ENCODE measurements at regions not wholly inside any gene's neighbourhood (a gene's known extent, or its start where the extent isn't known, plus 50 kb on each side); places are given as distances from the start of the nearest gene placed in this dataset.
A peak's percentile ranks its signal among the peaks of the same experiment; 100 is the strongest.
"Not testable (repeated sequence)": the region's sequence is repeated elsewhere in the genome, so short reads cannot be mapped to it uniquely, and the experiment has no call there.

- ATAC-seq (no peak), DNase-seq (ENCODE audit: low spot score) (peak; percentile 64)
- intact Hi-C loops (cut with DNase I) = no loop called here
Measured at GRCh38 chr5:124948062-124948753, 201.8 kb upstream of the ZNF608 start.

- intact Hi-C loops (cut with DNase I) = no loop called here
- DNase-seq (ENCODE audit: low spot score) = no peak
- no peak for ATAC-seq
Measured at GRCh38 chr5:124948754-124949275, 202.4 kb upstream of the ZNF608 start.

- ATAC-seq = peak; percentile 62
- intact Hi-C loops (cut with DNase I) = no loop called here
- DNase-seq (ENCODE audit: low spot score) = no peak
Measured at GRCh38 chr5:124949862-124950261, 203.4 kb upstream of the ZNF608 start.

GRCh38 chr5:124951105-124951504 lies 204.7 kb upstream of the ZNF608 start:
- intact Hi-C loops (cut with DNase I) = no loop called here
- DNase-seq (ENCODE audit: low spot score) = no peak
- no peak for ATAC-seq

- ATAC-seq = no peak
- DNase-seq (ENCODE audit: low spot score) = no peak
- intact Hi-C loops (cut with DNase I) = no loop called here
Measured at GRCh38 chr5:124951661-124952060, 205.2 kb upstream of the ZNF608 start.

GRCh38 chr5:124952079-124952478 lies 205.6 kb upstream of the ZNF608 start:
- ATAC-seq = no peak
- intact Hi-C loops (cut with DNase I) = no loop called here

GRCh38 chr5:124952566-124952965 lies 206.1 kb upstream of the ZNF608 start:
- DNase-seq (ENCODE audit: low spot score) = no peak
- ATAC-seq = no peak

More at GRCh38 chr5:124952079-124952478, 205.6 kb upstream of the ZNF608 start:
- DNase-seq (ENCODE audit: low spot score) = no peak

GRCh38 chr5:124954784-124955183 lies 208.3 kb upstream of the ZNF608 start:
- intact Hi-C loops (cut with DNase I) = no loop called here
- DNase-seq (ENCODE audit: low spot score) (no peak), ATAC-seq (no peak)

More at GRCh38 chr5:124952566-124952965, 206.1 kb upstream of the ZNF608 start:
- intact Hi-C loops (cut with DNase I) = no loop called here

- ATAC-seq (no peak), DNase-seq (ENCODE audit: low spot score) (no peak)
- intact Hi-C loops (cut with DNase I) = no loop called here
Measured at GRCh38 chr5:124956471-124957029, 210.1 kb upstream of the ZNF608 start.

- intact Hi-C loops (cut with DNase I) = no loop called here
- ATAC-seq (no peak), DNase-seq (ENCODE audit: low spot score) (no peak)
Measured at GRCh38 chr5:124957063-124957462, 210.6 kb upstream of the ZNF608 start.

GRCh38 chr5:124960266-124960665 lies 213.8 kb upstream of the ZNF608 start:
- intact Hi-C loops (cut with DNase I) = no loop called here
- no peak for ATAC-seq

GRCh38 chr5:124961521-124961920 lies 215.1 kb upstream of the ZNF608 start:
- ATAC-seq (no peak), DNase-seq (ENCODE audit: low spot score) (no peak)
- intact Hi-C loops (cut with DNase I) = no loop called here

More at GRCh38 chr5:124960266-124960665, 213.8 kb upstream of the ZNF608 start:
- no peak for DNase-seq (ENCODE audit: low spot score)

GRCh38 chr5:124962111-124962510 lies 215.7 kb upstream of the ZNF608 start:
- intact Hi-C loops (cut with DNase I) = no loop called here
- no peak for ATAC-seq

GRCh38 chr5:124962735-124963134 lies 216.3 kb upstream of the ZNF608 start:
- ATAC-seq = no peak
- DNase-seq (ENCODE audit: low spot score) = no peak
- intact Hi-C loops (cut with DNase I) = no loop called here

More at GRCh38 chr5:124962111-124962510, 215.7 kb upstream of the ZNF608 start:
- no peak for DNase-seq (ENCODE audit: low spot score)

GRCh38 chr5:124963236-124963919 lies 216.9 kb upstream of the ZNF608 start:
- ATAC-seq (peak; percentile 28), DNase-seq (ENCODE audit: low spot score) (no peak)
- intact Hi-C loops (cut with DNase I) = no loop called here

GRCh38 chr5:124966741-124967140 lies 220.3 kb upstream of the ZNF608 start:
- intact Hi-C loops (cut with DNase I); DNase-seq (ENCODE audit: low spot score); ATAC-seq: not testable (repeated sequence)

GRCh38 chr5:124970381-124970780 lies 223.9 kb upstream of the ZNF608 start:
- ATAC-seq; intact Hi-C loops (cut with DNase I); DNase-seq (ENCODE audit: low spot score): not testable (repeated sequence)

- intact Hi-C loops (cut with DNase I) = no loop called here
- no peak for DNase-seq (ENCODE audit: low spot score)
- no peak for ATAC-seq
Measured at GRCh38 chr5:124972703-124973102, 226.3 kb upstream of the ZNF608 start.

- DNase-seq (ENCODE audit: low spot score) (no peak), ATAC-seq (no peak)
- intact Hi-C loops (cut with DNase I) = no loop called here
Measured at GRCh38 chr5:124973661-124974060, 227.2 kb upstream of the ZNF608 start.

GRCh38 chr5:124976086-124976485 lies 229.6 kb upstream of the ZNF608 start:
- DNase-seq (ENCODE audit: low spot score) = no peak
- ATAC-seq = no peak
- intact Hi-C loops (cut with DNase I) = no loop called here
